ENCODE measurements at regions not wholly inside any gene's neighbourhood (a gene's known extent, or its start where the extent isn't known, plus 50 kb on each side); places are given as distances from the start of the nearest gene placed in this dataset.

GRCh38 chr2:241945803-241946202, 76.3 kb downstream of the RTP5 start:
- no peak for DNase-seq (ENCODE audit: low read depth in 1 of 2, low spot score in 1 of 2)
- in situ Hi-C loops (cut with HindIII; ENCODE audit: low pct_unique_long_range_greater_than_20kb, low sequenced_read_pairs), result no loop called here
- no peak for TF ChIP-seq JUND (IDR thresholded peaks at IDR 0.05; ENCODE audit: low read depth)

DNA sequence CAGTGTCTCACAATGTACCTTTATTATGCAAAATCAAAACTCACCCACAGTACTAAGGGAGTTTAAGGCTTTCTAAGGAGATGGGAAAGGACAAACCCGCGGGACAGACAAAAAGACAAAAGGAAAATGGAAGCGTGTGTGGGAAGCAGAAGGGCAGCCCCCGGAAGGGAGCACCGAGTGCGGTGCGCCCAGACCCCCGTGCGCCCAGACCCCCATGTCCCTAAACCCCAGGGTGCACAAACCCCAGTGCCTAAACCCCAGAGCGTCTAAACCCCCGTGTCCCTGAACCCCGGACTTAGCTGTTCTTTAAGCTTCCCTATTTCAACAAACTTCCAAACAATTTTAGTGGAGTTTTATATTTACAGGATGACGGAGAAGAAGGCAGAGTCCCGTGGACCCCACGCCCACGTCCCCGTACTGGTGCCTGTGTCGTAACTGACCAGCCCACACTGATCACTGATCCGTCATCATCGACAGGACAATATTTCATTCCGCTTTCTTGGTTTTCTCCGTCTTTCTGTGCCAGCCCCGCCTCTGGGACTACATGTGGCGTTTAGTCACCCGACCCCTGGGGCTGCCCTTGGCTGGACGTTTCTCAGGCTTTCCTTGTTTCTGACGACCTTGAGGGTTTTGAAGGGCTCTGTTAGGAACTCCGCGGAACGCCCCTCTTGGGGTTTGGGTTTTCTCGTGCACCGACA, 76.9 kb downstream of the RTP5 start:
- no peak for DNase-seq (ENCODE audit: low read depth in 1 of 2, low spot score in 1 of 2)
- TF ChIP-seq JUND (IDR thresholded peaks at IDR 0.05; ENCODE audit: low read depth), result no peak
- in situ Hi-C loops (cut with HindIII; ENCODE audit: low pct_unique_long_range_greater_than_20kb, low sequenced_read_pairs), result no loop called here

- no peak for TF ChIP-seq JUND (IDR thresholded peaks at IDR 0.05; ENCODE audit: low read depth)
- in situ Hi-C loops (cut with HindIII; ENCODE audit: low pct_unique_long_range_greater_than_20kb, low sequenced_read_pairs), result no loop called here
- no peak for DNase-seq (ENCODE audit: low read depth in 1 of 2, low spot score in 1 of 2)
Measured at GRCh38 chr2:241947004-241947350, 77.4 kb downstream of the RTP5 start.

DNA sequence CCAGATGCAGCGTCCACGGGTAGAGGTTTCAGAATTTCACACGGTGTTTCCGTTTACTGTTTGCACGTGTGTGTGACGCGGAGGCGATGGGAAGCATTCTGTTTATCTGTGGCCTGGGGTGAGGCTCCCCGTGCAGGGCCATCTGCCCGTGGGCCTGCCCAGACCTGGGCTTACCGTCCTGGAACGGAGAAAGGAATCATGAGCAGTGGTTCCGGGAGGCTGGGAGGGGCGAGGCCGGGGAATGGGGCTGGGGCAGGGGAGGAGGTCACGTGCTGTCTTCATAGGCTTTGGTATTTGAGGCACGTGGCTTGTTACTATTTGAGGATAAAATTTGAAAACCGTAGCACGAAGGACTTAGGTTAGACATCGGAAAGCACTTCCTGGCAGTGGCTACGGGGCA, 77.9 kb downstream of the RTP5 start:
- no peak for TF ChIP-seq JUND (IDR thresholded peaks at IDR 0.05; ENCODE audit: low read depth)
- in situ Hi-C loops (cut with HindIII; ENCODE audit: low pct_unique_long_range_greater_than_20kb, low sequenced_read_pairs), result no loop called here
- no peak for DNase-seq (ENCODE audit: low read depth in 1 of 2, low spot score in 1 of 2)

GRCh38 chr2:241947876-241948275, 78.3 kb downstream of the RTP5 start:
- DNase-seq (ENCODE audit: low read depth in 1 of 2, low spot score in 1 of 2), result no peak
- TF ChIP-seq JUND (IDR thresholded peaks at IDR 0.05; ENCODE audit: low read depth), result no peak
- in situ Hi-C loops (cut with HindIII; ENCODE audit: low pct_unique_long_range_greater_than_20kb, low sequenced_read_pairs), result no loop called here

DNA sequence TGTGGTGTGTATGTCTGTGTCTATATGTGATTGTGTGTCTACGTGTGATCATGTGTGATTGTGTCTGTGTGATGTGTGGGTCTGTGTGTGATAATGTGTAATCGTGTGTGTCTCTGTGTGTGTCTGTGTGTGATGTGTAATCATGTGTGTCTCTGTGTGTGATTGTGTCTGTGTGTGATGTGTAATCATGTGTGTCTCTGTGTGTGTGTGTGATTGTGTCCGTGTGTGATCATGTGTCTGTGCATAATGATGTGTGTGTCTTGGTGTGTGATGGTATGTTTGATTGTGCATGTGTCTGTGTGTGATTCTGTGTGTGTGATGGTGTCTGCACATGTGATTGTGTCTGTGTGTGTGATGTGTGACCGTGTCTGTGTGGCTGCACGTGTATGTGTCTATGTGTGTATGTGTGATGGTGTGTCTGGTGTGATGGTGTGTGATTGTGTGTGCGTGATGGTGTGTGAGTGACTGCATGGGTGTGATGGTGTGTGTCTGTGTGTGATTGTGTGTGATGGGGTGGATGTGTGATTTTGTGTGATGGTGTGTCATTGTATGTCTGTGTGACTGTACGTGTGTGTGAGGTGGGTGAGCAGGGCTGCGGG, 78.9 kb downstream of the RTP5 start:
- no peak for DNase-seq (ENCODE audit: low read depth in 1 of 2, low spot score in 1 of 2)
- no peak for TF ChIP-seq JUND (IDR thresholded peaks at IDR 0.05; ENCODE audit: low read depth)
- in situ Hi-C loops (cut with HindIII; ENCODE audit: low pct_unique_long_range_greater_than_20kb, low sequenced_read_pairs), result no loop called here

- in situ Hi-C loops (cut with HindIII; ENCODE audit: low pct_unique_long_range_greater_than_20kb, low sequenced_read_pairs), result no loop called here
- no peak for TF ChIP-seq JUND (IDR thresholded peaks at IDR 0.05; ENCODE audit: low read depth)
- DNase-seq (ENCODE audit: low read depth in 1 of 2, low spot score in 1 of 2), result no peak
Measured at GRCh38 chr2:241948901-241949735, 79.6 kb downstream of the RTP5 start.

DNA sequence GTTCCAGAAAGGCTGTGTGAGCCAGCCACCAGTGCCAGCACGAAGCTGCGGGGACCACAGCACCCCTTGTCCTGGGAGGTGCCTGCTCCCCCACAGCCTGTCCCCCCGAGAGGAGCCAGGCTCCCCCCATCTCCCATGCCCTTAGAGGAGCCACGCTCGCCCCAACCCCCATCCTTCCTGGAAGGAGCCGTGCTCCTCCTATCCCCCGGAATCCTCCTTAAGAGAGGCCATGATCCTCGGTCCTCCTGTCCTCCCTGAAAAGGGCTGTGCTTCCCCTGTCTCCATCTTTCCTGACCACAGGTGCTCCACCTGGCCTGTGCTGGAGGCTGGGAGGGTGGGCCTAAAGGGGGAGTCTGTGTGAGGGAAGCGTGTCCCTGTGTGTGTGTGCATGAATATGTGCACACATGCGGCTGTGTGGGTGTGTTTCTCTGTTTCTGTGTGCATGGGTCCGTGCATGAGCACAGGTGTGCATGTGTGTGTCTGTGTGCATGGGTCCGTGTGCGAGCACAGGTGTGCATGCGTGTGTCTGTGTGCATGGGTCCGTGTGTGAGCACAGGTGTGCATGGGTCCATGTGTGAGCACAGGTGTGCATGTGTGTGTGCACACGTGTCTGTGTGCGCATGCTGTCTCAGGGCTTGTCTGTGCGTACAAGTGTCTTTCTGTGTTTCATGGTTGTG, 80.3 kb downstream of the RTP5 start:
- TF ChIP-seq JUND (IDR thresholded peaks at IDR 0.05; ENCODE audit: low read depth), result no peak
- in situ Hi-C loops (cut with HindIII; ENCODE audit: low pct_unique_long_range_greater_than_20kb, low sequenced_read_pairs), result no loop called here
- no peak for DNase-seq (ENCODE audit: low read depth in 1 of 2, low spot score in 1 of 2)

DNA sequence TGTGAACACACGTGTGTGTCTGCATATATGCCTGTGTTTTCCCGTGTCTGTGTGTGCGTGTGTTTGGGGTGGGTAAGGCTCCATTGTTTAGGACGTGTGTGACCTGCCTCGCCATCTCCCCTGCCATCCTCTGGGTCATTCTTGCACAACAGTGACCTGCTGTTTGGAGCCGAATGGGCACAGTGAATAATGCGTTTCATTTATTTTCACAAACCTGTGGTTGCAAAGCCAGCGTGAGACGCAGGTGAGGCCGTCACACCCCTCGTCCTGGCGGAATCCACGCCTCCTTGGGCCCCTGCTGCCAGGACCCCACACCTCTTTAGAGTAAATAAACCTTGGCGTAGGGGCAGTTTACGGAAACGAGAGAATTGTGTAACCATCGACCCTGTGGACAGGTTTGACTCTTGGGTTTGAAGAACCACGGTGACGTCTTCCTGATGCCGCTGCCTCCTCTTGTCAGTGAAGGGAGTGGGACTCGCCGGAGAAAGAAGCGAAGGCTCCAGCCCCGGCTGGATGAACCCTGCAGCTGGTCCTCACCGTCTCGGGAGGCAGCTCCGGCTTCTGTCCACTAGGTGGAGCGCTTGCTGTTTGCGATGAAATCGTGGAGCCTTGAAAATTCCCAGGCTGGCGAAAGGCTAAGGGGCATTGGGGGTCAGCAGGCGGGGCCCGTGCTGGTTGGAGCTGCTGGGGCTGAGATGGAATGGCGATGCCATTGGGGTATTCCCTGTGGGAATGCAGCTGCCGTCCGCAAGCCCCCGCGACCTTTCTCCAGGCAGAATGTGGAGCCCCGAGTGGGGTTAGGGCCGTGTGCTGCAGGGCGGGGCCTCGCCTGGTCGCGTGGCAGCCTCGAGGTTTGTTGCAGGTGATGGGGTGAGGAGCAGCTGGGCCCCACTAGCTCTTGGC, 81.1 kb downstream of the RTP5 start:
- DNase-seq (ENCODE audit: low read depth in 1 of 2, low spot score in 1 of 2), result no peak
- in situ Hi-C loops (cut with HindIII; ENCODE audit: low pct_unique_long_range_greater_than_20kb, low sequenced_read_pairs), result no loop called here
- TF ChIP-seq JUND (IDR thresholded peaks at IDR 0.05; ENCODE audit: low read depth), result no peak

GRCh38 chr2:241951316-241951700, 81.8 kb downstream of the RTP5 start:
- DNase-seq (ENCODE audit: low read depth in 1 of 2, low spot score in 1 of 2), result no peak
- no peak for TF ChIP-seq JUND (IDR thresholded peaks at IDR 0.05; ENCODE audit: low read depth)
- in situ Hi-C loops (cut with HindIII; ENCODE audit: low pct_unique_long_range_greater_than_20kb, low sequenced_read_pairs), result no loop called here

DNA sequence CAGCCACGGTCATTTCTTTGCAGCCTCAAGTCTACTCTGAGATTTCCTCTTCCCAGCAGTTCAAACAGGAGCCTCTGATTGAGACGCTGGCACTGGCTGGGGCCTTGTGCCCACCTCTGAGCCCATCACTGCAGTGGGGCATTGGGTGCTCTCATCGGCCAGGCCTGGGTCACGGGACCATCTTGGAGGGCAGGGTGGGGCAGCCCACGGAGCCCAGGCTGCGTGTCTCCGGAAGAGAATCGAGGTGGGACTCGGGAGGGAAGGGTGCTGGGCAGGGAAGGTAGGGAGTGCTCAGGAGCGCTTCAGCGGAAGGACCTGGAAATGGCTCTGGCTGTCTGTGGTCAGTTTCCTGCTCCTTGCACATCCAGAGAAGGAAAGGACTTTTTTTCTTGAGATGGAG, 82.4 kb downstream of the RTP5 start:
- no peak for TF ChIP-seq JUND (IDR thresholded peaks at IDR 0.05; ENCODE audit: low read depth)
- in situ Hi-C loops (cut with HindIII; ENCODE audit: low pct_unique_long_range_greater_than_20kb, low sequenced_read_pairs), result no loop called here
- no peak for DNase-seq (ENCODE audit: low read depth in 1 of 2, low spot score in 1 of 2)

DNA sequence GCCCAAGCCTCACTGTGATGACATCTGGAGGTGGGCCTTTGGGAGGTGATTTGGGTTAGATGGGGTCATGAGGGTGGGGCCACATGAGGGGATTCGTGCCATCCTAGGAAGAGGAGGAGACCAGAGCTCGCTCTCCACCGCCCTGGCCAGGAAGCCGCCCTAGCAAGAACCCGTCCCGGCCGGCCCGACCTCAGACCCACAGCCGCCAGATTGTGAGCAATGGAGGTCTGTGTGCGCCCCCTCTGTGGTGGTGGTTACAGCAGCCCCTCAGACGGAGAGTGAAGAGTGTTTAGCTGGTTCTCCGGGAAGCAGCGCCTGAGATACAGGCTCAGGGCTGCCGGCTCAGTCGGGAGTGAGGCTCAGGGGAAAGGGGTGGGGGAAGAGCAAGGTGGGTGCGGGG, 83.3 kb downstream of the RTP5 start:
- in situ Hi-C loops (cut with HindIII; ENCODE audit: low pct_unique_long_range_greater_than_20kb, low sequenced_read_pairs), result no loop called here
- no peak for TF ChIP-seq JUND (IDR thresholded peaks at IDR 0.05; ENCODE audit: low read depth)
- DNase-seq (ENCODE audit: low read depth in 1 of 2, low spot score in 1 of 2), result no peak
